Adipocyte (in vitro differentiated cells): ENCODE measurements at regions not wholly inside any gene's neighbourhood (a gene's known extent, or its start where the extent isn't known, plus 50 kb on each side); places are given as distances from the start of the nearest gene placed in this dataset.

ENCODE experiments used
- DNase-seq: peaks from one replicate; pipeline ENCODE4 v3.0.0-alpha.2; 2015; ENCODE audit warnings: low read depth
- H3K27me3 ChIP-seq: replicated peaks from 2 replicates; pipeline ENCODE4 v1.7.0; 2013; ENCODE audit warnings: mild to moderate bottlenecking, low read length, moderate library complexity; ENCODE audit not compliant: control insufficient read depth, insufficient read depth
- H3K36me3 ChIP-seq: 2 replicates; pipeline ENCODE4 v1.7.0; 2013; ENCODE audit warnings: low read length, mild to moderate bottlenecking, moderate library complexity; ENCODE audit not compliant: control insufficient read depth, insufficient read depth, severe bottlenecking
- H3K4me1 ChIP-seq: 2 replicates; pipeline ENCODE4 v1.7.0; 2013; ENCODE audit warnings: mild to moderate bottlenecking, low read length, moderate library complexity; ENCODE audit not compliant: control insufficient read depth, insufficient read depth
- H3K4me3 ChIP-seq: 2 replicates; pipeline ENCODE4 v1.7.0; 2013; ENCODE audit warnings: mild to moderate bottlenecking, low read length, moderate library complexity
- H3K9ac ChIP-seq: 2 replicates; pipeline ENCODE4 v1.7.0; 2013; ENCODE audit warnings: mild to moderate bottlenecking, low read length, moderate library complexity
- H3K9me3 ChIP-seq: 2 replicates; pipeline ENCODE4 v1.7.0; 2013; ENCODE audit warnings: mild to moderate bottlenecking, low read length, moderate library complexity; ENCODE audit not compliant: control insufficient read depth

- H3K4me3 ChIP-seq, result no peak overlapping the region
- H3K4me1 ChIP-seq, result no peaks in the 10 kb centered on the region
- no peaks in the 10 kb centered on the region for H3K36me3 ChIP-seq
- H3K27me3 ChIP-seq, result peaks cover 5% of the 10 kb centered on the region
- no peak for DNase-seq
- H3K9me3 ChIP-seq, result peaks cover 5% of the 10 kb centered on the region
- H3K9ac ChIP-seq, result no peak overlapping the region
Measured at GRCh38 chr1:208892147-208892546, 648.0 kb upstream of the PLXNA2 start.

GRCh38 chr1:208893251-208893650 is 649.1 kb upstream of the PLXNA2 start:
- H3K9me3 ChIP-seq, result peaks cover 5% of the 10 kb centered on the region
- no peak overlapping the region for H3K4me3 ChIP-seq
- H3K36me3 ChIP-seq, result no peaks in the 10 kb centered on the region
- H3K4me1 ChIP-seq, result no peaks in the 10 kb centered on the region
- no peak overlapping the region for H3K9ac ChIP-seq
- peaks cover 5% of the 10 kb centered on the region for H3K27me3 ChIP-seq
- no peak for DNase-seq

- no peak overlapping the region for H3K9ac ChIP-seq
- H3K4me1 ChIP-seq, result no peaks in the 10 kb centered on the region
- no peak for DNase-seq
- H3K27me3 ChIP-seq, result peaks cover 5% of the 10 kb centered on the region
- H3K36me3 ChIP-seq, result no peaks in the 10 kb centered on the region
- peaks cover 5% of the 10 kb centered on the region for H3K9me3 ChIP-seq
- H3K4me3 ChIP-seq, result no peak overlapping the region
Measured at GRCh38 chr1:208895181-208895580, 651.0 kb upstream of the PLXNA2 start.

GRCh38 chr1:208895820-208896219 is 651.6 kb upstream of the PLXNA2 start:
- H3K36me3 ChIP-seq, result no peaks in the 10 kb centered on the region
- no peaks in the 10 kb centered on the region for H3K4me1 ChIP-seq
- H3K9me3 ChIP-seq, result peaks cover 5% of the 10 kb centered on the region
- H3K4me3 ChIP-seq, result no peak overlapping the region
- no peak for DNase-seq
- H3K27me3 ChIP-seq, result peaks cover 5% of the 10 kb centered on the region
- H3K9ac ChIP-seq, result no peak overlapping the region

GRCh38 chr1:208896768-208897167 is 652.6 kb upstream of the PLXNA2 start:
- H3K4me3 ChIP-seq, result no peak overlapping the region
- H3K27me3 ChIP-seq, result peaks cover 5% of the 10 kb centered on the region
- no peaks in the 10 kb centered on the region for H3K36me3 ChIP-seq
- H3K9ac ChIP-seq, result no peak overlapping the region
- H3K4me1 ChIP-seq, result no peaks in the 10 kb centered on the region
- peaks cover 5% of the 10 kb centered on the region for H3K9me3 ChIP-seq
- no peak for DNase-seq

- no peak overlapping the region for H3K9ac ChIP-seq
- H3K9me3 ChIP-seq, result peaks cover 5% of the 10 kb centered on the region
- DNase-seq, result no peak
- H3K27me3 ChIP-seq, result no peaks in the 10 kb centered on the region
- H3K36me3 ChIP-seq, result no peaks in the 10 kb centered on the region
- H3K4me1 ChIP-seq, result no peaks in the 10 kb centered on the region
- H3K4me3 ChIP-seq, result no peak overlapping the region
Measured at GRCh38 chr1:208899438-208899837, 655.3 kb upstream of the PLXNA2 start.

- no peak for DNase-seq
- Histone ChIP-seq H3K9ac (no peak overlapping the region), H3K4me3 (no peak overlapping the region), H3K27me3 (peaks cover 4% of the 10 kb centered on the region), H3K4me1 (no peaks in the 10 kb centered on the region), H3K9me3 (no peaks in the 10 kb centered on the region), H3K36me3 (no peaks in the 10 kb centered on the region)
Measured at GRCh38 chr1:208903251-208903905, 659.2 kb upstream of the PLXNA2 start.

- no peak overlapping the region for H3K9ac ChIP-seq
- H3K4me1 ChIP-seq, result no peaks in the 10 kb centered on the region
- no peak for DNase-seq
- peaks cover 4% of the 10 kb centered on the region for H3K27me3 ChIP-seq
- H3K4me3 ChIP-seq, result no peak overlapping the region
- H3K9me3 ChIP-seq, result no peaks in the 10 kb centered on the region
- no peaks in the 10 kb centered on the region for H3K36me3 ChIP-seq
Measured at GRCh38 chr1:208907790-208908189, 663.6 kb upstream of the PLXNA2 start.

GRCh38 chr1:208909011-208909984 is 665.1 kb upstream of the PLXNA2 start:
- Histone ChIP-seq H3K9me3 (no peaks in the 10 kb centered on the region), H3K9ac (no peak overlapping the region), H3K4me3 (no peak overlapping the region), H3K4me1 (no peaks in the 10 kb centered on the region), H3K27me3 (peaks cover 4% of the 10 kb centered on the region), H3K36me3 (no peaks in the 10 kb centered on the region)
- no peak for DNase-seq

GRCh38 chr1:208910161-208910560 is 666.0 kb upstream of the PLXNA2 start:
- Histone ChIP-seq H3K9me3 (no peaks in the 10 kb centered on the region), H3K36me3 (no peaks in the 10 kb centered on the region), H3K27me3 (peaks cover 4% of the 10 kb centered on the region), H3K4me1 (no peaks in the 10 kb centered on the region), H3K9ac (no peak overlapping the region), H3K4me3 (no peak overlapping the region)
- no peak for DNase-seq

- Histone ChIP-seq H3K9me3 (no peaks in the 10 kb centered on the region), H3K4me1 (peaks cover 10% of the 10 kb centered on the region), H3K4me3 (no peak overlapping the region), H3K36me3 (no peaks in the 10 kb centered on the region), H3K9ac (no peak overlapping the region), H3K27me3 (no peaks in the 10 kb centered on the region)
- DNase-seq, result no peak
Measured at GRCh38 chr1:208917281-208917680, 666.2 kb upstream of the CAMK1G start.
